Tibial artery (tissue), 4 donors: ENCODE measurements at regions not wholly inside any gene's neighbourhood (a gene's known extent, or its start where the extent isn't known, plus 50 kb on each side); places are given as distances from the start of the nearest gene placed in this dataset.
A peak's percentile ranks its signal among the peaks of the same experiment; 100 is the strongest.

Experiments used
- DNase-seq, 2 donors: peaks; one replicate each; pipeline ENCODE4 v3.0.0-alpha.2; 2019
- H3K27ac ChIP-seq, 2 donors: fragments of 200-600 bp; sonication (generic) in 1 of 2; 1 replicate in 1 of 2; 2 replicates in 1 of 2; pipeline ENCODE4 v1.5.1; 2018 to 2019; ENCODE audit warnings: mild to moderate bottlenecking in 1 of 2
- H3K27me3 ChIP-seq, 2 donors: fragments of 200-600 bp; sonication (generic) in 1 of 2; one replicate each; pipeline versions ENCODE4 v1.5.1 to v1.6.0; 2016 to 2019
- H3K36me3 ChIP-seq, 3 donors: fragments of 200-600 bp; sonication (generic) in 2 of 3; one replicate each; pipeline ENCODE4 v1.5.1; 2016 to 2019; ENCODE audit warnings: mild to moderate bottlenecking in 2 of 3
- H3K4me1 ChIP-seq, 4 donors: fragments of 200-600 bp; sonication (generic) in 2 of 4; 1 replicate in 3 of 4; 2 replicates in 1 of 4; pipeline ENCODE4 v1.5.1; 2016 to 2019
- H3K4me3 ChIP-seq, 2 donors: fragments of 200-600 bp; sonication (generic) in 1 of 2; 1 replicate in 1 of 2; 2 replicates in 1 of 2; pipeline ENCODE4 v1.5.1; 2018 to 2019; ENCODE audit warnings: mild to moderate bottlenecking in 2 of 2
- H3K9me3 ChIP-seq, 3 donors: fragments of 200-600 bp; sonication (generic) in 1 of 3; one replicate each; pipeline ENCODE4 v1.5.1; 2016 to 2019
- CTCF ChIP-seq, 2 experiments: fragments of 200-600 bp in 1 of 2; fragments of 450-650 bp in 1 of 2; IDR thresholded peaks; one replicate each; pipeline ENCODE4 v1.5.1; 2017 to 2019; ENCODE audit warnings: antibody characterized with exemption in 2 of 2, mild to moderate bottlenecking in 1 of 2, moderate library complexity in 1 of 2
- intact Hi-C: fragments of 100-400 bp; cut with DNase I; formaldehyde crosslinking; loops from one replicate; pipeline ENCODE4 v1.15.0; 2023; ENCODE audit warnings: low total_unique reads

GRCh38 chr10:28375399-28376354 is 72.8 kb upstream of the MPP7 start:
- intact Hi-C loops = no loop called here
- Histone ChIP-seq H3K9me3 (no peaks in the 10 kb centered on the region), H3K4me3 (no peak overlapping the region), H3K27me3 (no peaks in the 10 kb centered on the region), H3K27ac (peak overlapping the region in 1 of 2 donors; percentile 25), H3K36me3 (no peaks in the 10 kb centered on the region), H3K4me1 (peaks cover 0 to 27% (median 0%) of the 10 kb centered on the region in 4 donors)
- no peak for TF ChIP-seq CTCF (IDR thresholded peaks at IDR 0.05)
- DNase-seq = no peak

- Histone ChIP-seq H3K9me3 (no peaks in the 10 kb centered on the region), H3K36me3 (no peaks in the 10 kb centered on the region), H3K27me3 (no peaks in the 10 kb centered on the region), H3K4me3 (no peak overlapping the region), H3K27ac (peak overlapping the region in 1 of 2 donors; percentile 55), H3K4me1 (peaks cover 0 to 32% (median 0%) of the 10 kb centered on the region in 4 donors)
- intact Hi-C loops = no loop called here
- no peak for TF ChIP-seq CTCF (IDR thresholded peaks at IDR 0.05)
- DNase-seq = no peak
Measured at GRCh38 chr10:28378986-28379585, 76.2 kb upstream of the MPP7 start.

- Histone ChIP-seq H3K4me1 (peaks cover 0 to 15% (median 0%) of the 10 kb centered on the region in 4 donors), H3K27me3 (no peaks in the 10 kb centered on the region), H3K4me3 (no peak overlapping the region), H3K36me3 (no peaks in the 10 kb centered on the region), H3K27ac (no peak overlapping the region), H3K9me3 (no peaks in the 10 kb centered on the region)
- no peak for TF ChIP-seq CTCF (IDR thresholded peaks at IDR 0.05)
- no peak for DNase-seq
- intact Hi-C loops = loop anchor here (2.0 to 5.0 kb wide), 2 partner anchors 129 to 639 kb away; no protein-coding TSS in a partner anchor
Measured at GRCh38 chr10:28381466-28381865, 78.6 kb upstream of the MPP7 start.

- H3K9me3 ChIP-seq = no peaks in the 10 kb centered on the region
- peaks cover 0 to 15% (median 0%) of the 10 kb centered on the region in 4 donors for H3K4me1 ChIP-seq
- peak; percentile 95 to 99 for TF ChIP-seq CTCF (IDR thresholded peaks at IDR 0.05)
- intact Hi-C loops = loop anchor here (2.0 to 5.0 kb wide), 3 partner anchors 79 to 640 kb away; partner anchors contain the start of gene MPP7
- H3K36me3 ChIP-seq = no peaks in the 10 kb centered on the region
- no peak overlapping the region for H3K27ac ChIP-seq
- no peaks in the 10 kb centered on the region for H3K27me3 ChIP-seq
- no peak overlapping the region for H3K4me3 ChIP-seq
- DNase-seq = peak; percentile 88 to 92
Measured at GRCh38 chr10:28381903-28382347, 79.1 kb upstream of the MPP7 start.

- H3K36me3 ChIP-seq = no peaks in the 10 kb centered on the region
- intact Hi-C loops = loop anchor here (2.0 to 5.0 kb wide), 2 partner anchors 80 to 640 kb away; partner anchors contain the start of gene MPP7
- H3K4me3 ChIP-seq = no peak overlapping the region
- no peak for TF ChIP-seq CTCF (IDR thresholded peaks at IDR 0.05)
- H3K4me1 ChIP-seq = peaks cover 0 to 15% (median 0%) of the 10 kb centered on the region in 4 donors
- no peaks in the 10 kb centered on the region for H3K9me3 ChIP-seq
- peaks cover 0 to 2% of the 10 kb centered on the region in 2 donors for H3K27me3 ChIP-seq
- DNase-seq = no peak
- no peak overlapping the region for H3K27ac ChIP-seq
Measured at GRCh38 chr10:28382525-28383269, 79.8 kb upstream of the MPP7 start.
